CD4-positive, alpha-beta T cell (primary cell): ENCODE measurements at regions not wholly inside any gene's neighbourhood (a gene's known extent, or its start where the extent isn't known, plus 50 kb on each side); places are given as distances from the start of the nearest gene placed in this dataset.

ENCODE experiments used
- ATAC-seq: fragments of 200-7000 bp; cut with Tn5 transposase; one replicate; pipeline ENCODE4 v1.10.0; 2022; ENCODE audit warnings: mild to moderate bottlenecking; ENCODE audit not compliant: poor library complexity
- CTCF ChIA-PET: fragments of 350-600 bp; sonication (Branson Sonifier 250); formaldehyde crosslinking; loops from one replicate; lab custom pipeline; 2021; ENCODE audit warnings: antibody characterized with exemption, inconsistent platforms; lab: Charles Lee
- POLR2A ChIA-PET: fragments of 350-600 bp; sonication (Branson Sonifier 250); formaldehyde crosslinking; loops from one replicate; lab custom pipeline; 2021; ENCODE audit warnings: antibody characterized with exemption, inconsistent platforms; lab: Charles Lee
- DNase-seq, 14 experiments: peaks; one replicate each; pipeline ENCODE4 v3.0.0-alpha.2; 2013 to 2020; ENCODE audit warnings: mixed read lengths in 2 of 14
- H3K27ac ChIP-seq, 2 donors: one replicate each; pipeline versions ENCODE4 v1.5.1 to v1.7.0; 2013; ENCODE audit warnings: low read length in 2 of 2, low read depth in 1 of 2, mild to moderate bottlenecking in 1 of 2
- H3K27me3 ChIP-seq, 2 experiments: 1 replicate in 1 of 2; 2 replicates in 1 of 2; pipeline versions ENCODE4 v1.6.1 to v1.7.0; 2013; ENCODE audit warnings: low read length in 2 of 2, control low read depth in 1 of 2, mild to moderate bottlenecking in 1 of 2, moderate library complexity in 1 of 2; ENCODE audit not compliant: insufficient read depth in 2 of 2, control insufficient read depth in 1 of 2
- H3K36me3 ChIP-seq: one replicate; pipeline ENCODE4 v1.6.1; 2013; ENCODE audit warnings: low read length, control low read depth; ENCODE audit not compliant: insufficient read depth
- H3K4me1 ChIP-seq: one replicate; pipeline ENCODE4 v1.6.1; 2013; ENCODE audit warnings: low read length, control low read depth; ENCODE audit not compliant: insufficient read depth
- H3K4me3 ChIP-seq: one replicate; pipeline ENCODE4 v1.5.1; 2013; ENCODE audit warnings: mild to moderate bottlenecking, low read length, moderate library complexity
- H3K9me3 ChIP-seq, 2 experiments: 1 replicate in 1 of 2; 2 replicates in 1 of 2; pipeline versions ENCODE4 v1.6.1 to v1.7.0; 2013; ENCODE audit warnings: low read length in 2 of 2, mild to moderate bottlenecking in 2 of 2, control low read depth in 1 of 2, moderate library complexity in 1 of 2; ENCODE audit not compliant: control insufficient read depth in 1 of 2, insufficient read depth in 1 of 2
- H3K27ac Mint-ChIP-seq: one replicate; pipeline ENCODE4 v1.8.0; 2020; ENCODE audit warnings: mixed read lengths
- H3K27me3 Mint-ChIP-seq: one replicate; pipeline ENCODE4 v1.8.0; 2021; ENCODE audit warnings: mixed read lengths
- H3K36me3 Mint-ChIP-seq: one replicate; pipeline ENCODE4 v1.8.0; 2021; ENCODE audit warnings: low read depth, mixed read lengths
- H3K4me1 Mint-ChIP-seq: one replicate; pipeline ENCODE4 v1.8.0; 2021; ENCODE audit warnings: low read depth, mixed read lengths
- H3K4me3 Mint-ChIP-seq: one replicate; pipeline ENCODE4 v1.8.0; 2020; ENCODE audit warnings: mild to moderate bottlenecking, mixed read lengths
- H3K9me3 Mint-ChIP-seq: one replicate; pipeline ENCODE4 v1.8.0; 2020; ENCODE audit warnings: mixed read lengths
- intact Hi-C, 2 experiments: fragments of 100-400 bp; cut with DNase I in 1 of 2; cut with micrococcal nuclease in 1 of 2; formaldehyde crosslinking; loops; one replicate each; pipeline versions ENCODE4 v1.15.1 to v1.9.0; 2023 to 2025; cut with DNase I, micrococcal nuclease
- TF ChIP-seq, protein P1 (sequence below): fragments of 200-600 bp; IDR thresholded peaks from one replicate; pipeline ENCODE4 v1.8.0; 2022; ENCODE audit warnings: antibody characterized with exemption, mild to moderate bottlenecking

DNA sequence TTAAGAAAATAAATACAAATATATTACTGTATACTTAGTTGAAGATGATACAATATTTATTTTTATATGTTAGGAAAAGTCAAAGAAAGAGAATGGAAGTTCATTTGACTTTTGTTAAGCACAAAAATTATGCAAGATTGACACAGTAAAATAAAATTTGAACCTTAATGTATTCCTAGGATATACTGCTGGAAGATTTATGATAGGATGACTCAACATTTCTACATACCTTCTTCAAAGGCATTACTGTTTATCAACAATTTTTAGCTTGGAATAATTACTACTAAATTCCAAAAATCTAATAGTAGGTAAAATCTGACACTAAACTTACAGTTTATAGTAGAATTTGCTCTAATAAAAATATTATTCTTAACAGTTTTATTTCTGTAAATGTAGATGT, 257.3 kb upstream of the ADAMTS5 start:
- POLR2A ChIA-PET = no interaction called here
- no peaks in the 10 kb centered on the region for H3K36me3 Mint-ChIP-seq
- Histone ChIP-seq H3K4me1 (no peaks in the 10 kb centered on the region), H3K9me3 (no peaks in the 10 kb centered on the region), H3K36me3 (no peaks in the 10 kb centered on the region), H3K4me3 (no peak overlapping the region), H3K27me3 (no peaks in the 10 kb centered on the region), H3K27ac (no peak overlapping the region)
- H3K9me3 Mint-ChIP-seq = peaks cover 3% of the 10 kb centered on the region
- ATAC-seq = no peak
- no peaks in the 10 kb centered on the region for H3K27me3 Mint-ChIP-seq
- TF ChIP-seq, protein P1, sequence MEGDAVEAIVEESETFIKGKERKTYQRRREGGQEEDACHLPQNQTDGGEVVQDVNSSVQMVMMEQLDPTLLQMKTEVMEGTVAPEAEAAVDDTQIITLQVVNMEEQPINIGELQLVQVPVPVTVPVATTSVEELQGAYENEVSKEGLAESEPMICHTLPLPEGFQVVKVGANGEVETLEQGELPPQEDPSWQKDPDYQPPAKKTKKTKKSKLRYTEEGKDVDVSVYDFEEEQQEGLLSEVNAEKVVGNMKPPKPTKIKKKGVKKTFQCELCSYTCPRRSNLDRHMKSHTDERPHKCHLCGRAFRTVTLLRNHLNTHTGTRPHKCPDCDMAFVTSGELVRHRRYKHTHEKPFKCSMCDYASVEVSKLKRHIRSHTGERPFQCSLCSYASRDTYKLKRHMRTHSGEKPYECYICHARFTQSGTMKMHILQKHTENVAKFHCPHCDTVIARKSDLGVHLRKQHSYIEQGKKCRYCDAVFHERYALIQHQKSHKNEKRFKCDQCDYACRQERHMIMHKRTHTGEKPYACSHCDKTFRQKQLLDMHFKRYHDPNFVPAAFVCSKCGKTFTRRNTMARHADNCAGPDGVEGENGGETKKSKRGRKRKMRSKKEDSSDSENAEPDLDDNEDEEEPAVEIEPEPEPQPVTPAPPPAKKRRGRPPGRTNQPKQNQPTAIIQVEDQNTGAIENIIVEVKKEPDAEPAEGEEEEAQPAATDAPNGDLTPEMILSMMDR = no peak
- no peak overlapping the region for H3K4me3 Mint-ChIP-seq
- CTCF ChIA-PET = no interaction called here
- H3K4me1 Mint-ChIP-seq = no peaks in the 10 kb centered on the region
- DNase-seq = no peak
- H3K27ac Mint-ChIP-seq = no peak overlapping the region
- intact Hi-C loops = no loop called here

DNA sequence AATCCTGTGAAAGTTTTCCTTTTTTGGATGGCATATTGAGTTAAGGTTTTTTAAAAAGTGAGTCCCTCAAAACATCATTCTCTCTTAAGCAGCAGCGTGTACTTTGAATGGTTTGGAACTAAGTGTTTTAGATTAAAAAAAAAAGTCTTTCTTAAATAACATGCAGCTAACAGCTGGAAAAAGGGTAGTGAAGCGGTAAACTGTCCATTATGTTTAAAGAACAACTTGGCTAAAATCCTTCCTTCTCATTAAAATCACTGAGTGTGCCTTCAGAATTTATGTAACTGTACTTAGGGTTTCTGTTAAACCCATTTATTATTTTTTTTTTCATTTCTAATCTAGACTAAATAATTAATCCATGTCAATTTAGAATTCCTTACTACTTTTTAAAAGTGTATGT, 254.2 kb upstream of the ADAMTS5 start:
- Histone ChIP-seq H3K9me3 (no peaks in the 10 kb centered on the region), H3K27ac (no peak overlapping the region), H3K4me1 (no peaks in the 10 kb centered on the region), H3K27me3 (no peaks in the 10 kb centered on the region), H3K36me3 (no peaks in the 10 kb centered on the region), H3K4me3 (no peak overlapping the region)
- ATAC-seq (no peak), DNase-seq (no peak)
- Mint-ChIP-seq H3K27me3 (no peaks in the 10 kb centered on the region), H3K27ac (no peak overlapping the region), H3K4me3 (no peak overlapping the region), H3K4me1 (no peaks in the 10 kb centered on the region), H3K9me3 (peaks cover 14% of the 10 kb centered on the region), H3K36me3 (no peaks in the 10 kb centered on the region)
- intact Hi-C loops = no loop called here
- POLR2A ChIA-PET = no interaction called here
- TF ChIP-seq, protein P1 = no peak
- CTCF ChIA-PET = no interaction called here

GRCh38 chr21:27220416-27220815, 253.5 kb upstream of the ADAMTS5 start:
- ChIA-PET POLR2A (no interaction called here), CTCF (no interaction called here)
- Mint-ChIP-seq H3K4me3 (no peak overlapping the region), H3K36me3 (no peaks in the 10 kb centered on the region), H3K4me1 (no peaks in the 10 kb centered on the region), H3K27me3 (no peaks in the 10 kb centered on the region), H3K27ac (no peak overlapping the region), H3K9me3 (peaks cover 14% of the 10 kb centered on the region)
- intact Hi-C loops = no loop called here
- no peak for DNase-seq
- H3K9me3 ChIP-seq = no peaks in the 10 kb centered on the region
- no peak overlapping the region for H3K4me3 ChIP-seq
- TF ChIP-seq, protein P1 = no peak
- no peak for ATAC-seq
- H3K36me3 ChIP-seq = no peaks in the 10 kb centered on the region
- H3K27me3 ChIP-seq = no peaks in the 10 kb centered on the region
- H3K4me1 ChIP-seq = no peaks in the 10 kb centered on the region
- H3K27ac ChIP-seq = no peak overlapping the region
